OCI-LY7 (cell line): ENCODE measurements at regions not wholly inside any gene's neighbourhood (a gene's known extent, or its start where the extent isn't known, plus 50 kb on each side); places are given as distances from the start of the nearest gene placed in this dataset.
"Not testable (repeated sequence)": the region's sequence is repeated elsewhere in the genome, so short reads cannot be mapped to it uniquely, and the experiment has no call there.

Source experiments
- EZH2phosphoT487 ChIP-seq: fragments of 200-600 bp; sonication (generic); IDR thresholded peaks from 2 replicates; pipeline ENCODE4 v1.6.1; 2018; ENCODE audit warnings: low read depth, borderline replicate concordance, mild to moderate bottlenecking, mixed run types, antibody characterized with exemption, low read length, moderate library complexity, mixed read lengths
- TF ChIP-seq, protein P1 (sequence below): fragments of 200-600 bp; sonication (generic); conservative IDR thresholded peaks from 2 replicates; pipeline ENCODE4 v1.5.1; 2014; ENCODE audit warnings: mild to moderate bottlenecking, antibody characterized with exemption, low read length, moderate library complexity, mixed read lengths

DNA sequence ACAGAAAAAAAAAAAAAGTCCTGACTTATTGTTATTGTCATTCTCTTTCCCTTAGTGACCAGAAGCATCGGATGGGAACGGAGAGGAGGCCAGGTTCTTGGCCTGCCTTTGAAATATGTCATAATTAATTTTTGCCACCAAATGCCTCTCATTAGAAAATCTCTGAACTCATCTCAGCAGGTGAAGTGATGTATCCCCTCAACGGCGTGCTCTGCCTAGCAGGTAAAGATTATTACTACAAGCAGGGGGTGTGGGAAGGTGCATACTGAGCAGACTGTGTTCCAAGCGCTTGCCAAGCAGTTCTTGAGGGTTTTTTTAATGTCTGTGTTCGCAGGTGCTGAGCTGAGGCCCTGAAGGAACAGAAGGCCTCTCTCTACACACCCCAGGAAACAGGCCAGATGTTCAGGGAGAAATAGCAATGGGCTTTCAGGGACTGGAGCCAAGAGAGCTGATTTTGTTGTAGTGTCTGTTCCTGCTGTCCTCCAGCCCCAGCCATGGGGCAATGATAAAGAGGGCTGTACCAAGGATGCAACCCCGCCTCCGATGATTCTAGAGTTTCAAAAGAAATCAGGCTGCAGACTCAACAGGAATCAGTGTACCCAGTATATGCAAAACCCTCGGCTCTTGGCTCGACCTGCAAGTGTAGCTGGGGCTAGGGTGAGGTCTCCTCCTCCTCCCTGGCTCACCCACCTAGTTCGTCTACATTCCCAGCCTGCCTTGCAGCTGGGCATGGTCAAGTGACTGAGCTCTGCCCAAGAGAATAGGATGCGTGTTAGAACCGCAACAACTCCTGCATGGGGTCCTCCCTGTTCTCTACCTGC lies 181.4 kb upstream of the LRRC61 start:
- TF ChIP-seq, protein P1, sequence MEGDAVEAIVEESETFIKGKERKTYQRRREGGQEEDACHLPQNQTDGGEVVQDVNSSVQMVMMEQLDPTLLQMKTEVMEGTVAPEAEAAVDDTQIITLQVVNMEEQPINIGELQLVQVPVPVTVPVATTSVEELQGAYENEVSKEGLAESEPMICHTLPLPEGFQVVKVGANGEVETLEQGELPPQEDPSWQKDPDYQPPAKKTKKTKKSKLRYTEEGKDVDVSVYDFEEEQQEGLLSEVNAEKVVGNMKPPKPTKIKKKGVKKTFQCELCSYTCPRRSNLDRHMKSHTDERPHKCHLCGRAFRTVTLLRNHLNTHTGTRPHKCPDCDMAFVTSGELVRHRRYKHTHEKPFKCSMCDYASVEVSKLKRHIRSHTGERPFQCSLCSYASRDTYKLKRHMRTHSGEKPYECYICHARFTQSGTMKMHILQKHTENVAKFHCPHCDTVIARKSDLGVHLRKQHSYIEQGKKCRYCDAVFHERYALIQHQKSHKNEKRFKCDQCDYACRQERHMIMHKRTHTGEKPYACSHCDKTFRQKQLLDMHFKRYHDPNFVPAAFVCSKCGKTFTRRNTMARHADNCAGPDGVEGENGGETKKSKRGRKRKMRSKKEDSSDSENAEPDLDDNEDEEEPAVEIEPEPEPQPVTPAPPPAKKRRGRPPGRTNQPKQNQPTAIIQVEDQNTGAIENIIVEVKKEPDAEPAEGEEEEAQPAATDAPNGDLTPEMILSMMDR: not testable (repeated sequence)
- TF ChIP-seq EZH2phosphoT487: not testable (repeated sequence)
